ENCODE measurements at regions not wholly inside any gene's neighbourhood (a gene's known extent, or its start where the extent isn't known, plus 50 kb on each side); places are given as distances from the start of the nearest gene placed in this dataset.

- TF ChIP-seq POLR2AphosphoS5 (IDR thresholded peaks at IDR 0.05; ENCODE audit: low read depth, low read length) (no peak), CTCF (IDR thresholded peaks at IDR 0.05) (no peak), TCF7L2 (IDR thresholded peaks at IDR 0.05; ENCODE audit: low read depth, low read length) (no peak)
These were observed 350.0 kb downstream of the KCNJ2 start for GRCh38 chr17:70519300-70519699.

All from Panc1 (cell line).